ENCODE measurements at regions not wholly inside any gene's neighbourhood (a gene's known extent, or its start where the extent isn't known, plus 50 kb on each side); places are given as distances from the start of the nearest gene placed in this dataset.
A peak's percentile ranks its signal among the peaks of the same experiment; 100 is the strongest.

DNA sequence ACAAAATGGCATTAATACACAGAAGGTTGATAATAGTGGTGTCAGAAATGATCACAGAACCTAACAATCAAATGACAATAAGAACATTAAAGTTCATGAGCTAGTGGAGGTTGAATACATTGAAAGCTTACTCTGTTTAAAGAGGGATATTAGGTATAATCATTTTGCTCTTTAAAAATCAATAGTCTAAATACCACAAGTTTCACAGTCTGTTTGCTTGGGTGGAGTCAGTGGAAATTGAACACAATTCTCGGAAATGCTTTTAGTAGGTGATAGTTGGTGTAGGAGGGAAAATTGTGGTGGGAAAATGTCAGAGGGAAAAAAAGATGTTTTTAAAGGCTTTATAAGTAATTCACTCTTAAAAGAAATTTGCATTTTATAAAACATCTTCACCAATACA, 197.1 kb downstream of the GLUD2 start:
- DNase-seq (ENCODE audit: low spot score in 2 of 2) (no peak), ATAC-seq (no peak)
- Mint-ChIP-seq H3K27ac (no peak overlapping the region), H3K9me3 (peaks cover 0 to 6% of the 10 kb centered on the region in 2 donors), H3K36me3 (no peaks in the 10 kb centered on the region)

GRCh38 chrX:121245763-121246162, 198.4 kb downstream of the GLUD2 start:
- ATAC-seq (no peak), DNase-seq (ENCODE audit: low spot score in 2 of 2) (no peak)
- H3K27ac Mint-ChIP-seq: no peak overlapping the region
- peaks cover 0 to 7% of the 10 kb centered on the region in 2 donors for H3K9me3 Mint-ChIP-seq
- H3K36me3 Mint-ChIP-seq: no peaks in the 10 kb centered on the region

DNA sequence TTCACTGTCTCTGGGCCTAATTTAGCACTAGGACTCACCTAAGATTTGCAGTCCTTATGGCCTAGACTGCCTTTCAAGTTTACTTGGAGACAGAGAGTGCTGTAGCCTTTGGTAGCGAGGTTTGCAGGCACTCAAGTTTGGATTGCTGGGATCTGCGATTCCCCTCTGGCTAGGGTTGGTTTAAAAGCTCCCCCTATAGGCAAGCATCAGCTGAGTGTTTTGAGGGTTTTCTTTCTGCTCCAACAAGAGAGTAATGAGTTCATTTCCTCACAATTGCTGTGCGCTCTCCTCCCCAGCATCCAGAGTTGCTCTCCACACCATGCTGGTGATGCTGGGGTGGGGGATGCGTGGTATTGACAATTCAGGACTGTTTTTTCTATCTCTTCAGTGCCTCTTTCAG, 206.9 kb downstream of the GLUD2 start:
- ATAC-seq (no peak), DNase-seq (ENCODE audit: low spot score in 2 of 2) (no peak)
- H3K27ac Mint-ChIP-seq: no peak overlapping the region
- peaks cover 0 to 5% of the 10 kb centered on the region in 2 donors for H3K9me3 Mint-ChIP-seq
- no peaks in the 10 kb centered on the region for H3K36me3 Mint-ChIP-seq

DNA sequence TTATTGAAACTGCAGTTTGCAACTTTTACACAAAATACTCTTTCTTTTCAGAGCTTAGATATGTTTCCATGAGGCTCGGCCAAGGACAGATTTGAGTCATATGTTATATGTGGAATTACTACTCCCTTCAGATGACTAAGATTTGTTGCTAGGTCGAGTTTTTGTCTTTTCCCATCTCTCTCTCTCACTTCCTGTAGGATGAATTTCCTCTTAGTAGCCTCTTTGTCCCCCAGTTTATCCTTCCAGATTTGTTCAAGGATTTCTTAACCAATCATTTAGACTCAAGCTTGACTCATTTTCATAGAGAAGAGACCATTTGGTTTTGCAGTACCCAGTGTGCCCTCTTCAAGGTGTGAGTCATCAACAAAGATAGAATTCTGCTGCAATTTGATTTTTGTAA, 209.2 kb downstream of the GLUD2 start:
- H3K9me3 Mint-ChIP-seq: no peaks in the 10 kb centered on the region
- ATAC-seq (peak; percentile 34 to 84), DNase-seq (ENCODE audit: low spot score in 2 of 2) (no peak)
- no peaks in the 10 kb centered on the region for H3K36me3 Mint-ChIP-seq
- H3K27ac Mint-ChIP-seq: peak overlapping the region in 1 of 2 donors; percentile 62

DNA sequence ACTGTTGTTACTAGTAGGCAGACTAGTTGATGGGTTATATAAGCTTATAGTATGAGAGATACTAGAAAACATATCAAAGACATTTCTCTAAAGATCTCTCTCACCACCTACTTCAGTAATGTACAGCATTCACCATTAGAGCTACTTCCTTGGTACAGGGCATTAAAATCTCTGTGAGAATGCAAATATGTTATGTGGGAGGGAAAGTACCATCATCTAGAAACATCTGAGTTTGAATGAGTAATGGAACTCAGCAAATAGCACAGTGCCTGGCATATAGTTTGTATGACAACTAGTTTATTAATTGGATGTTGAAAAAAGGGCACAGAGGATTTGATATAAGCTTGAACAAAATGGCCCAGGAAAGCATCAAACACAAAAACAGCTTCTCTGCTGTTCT, 211.1 kb downstream of the GLUD2 start:
- no peak for DNase-seq (ENCODE audit: low spot score in 2 of 2)
- no peaks in the 10 kb centered on the region for H3K9me3 Mint-ChIP-seq
- no peaks in the 10 kb centered on the region for H3K36me3 Mint-ChIP-seq
- no peak overlapping the region for H3K27ac Mint-ChIP-seq
- ATAC-seq: peak in 1 of 2 donors; percentile 53

GRCh38 chrX:121259170-121259569, 211.8 kb downstream of the GLUD2 start:
- H3K36me3 Mint-ChIP-seq: no peaks in the 10 kb centered on the region
- ATAC-seq (no peak), DNase-seq (ENCODE audit: low spot score in 2 of 2) (no peak)
- H3K9me3 Mint-ChIP-seq: no peaks in the 10 kb centered on the region
- H3K27ac Mint-ChIP-seq: no peak overlapping the region

- no peaks in the 10 kb centered on the region for H3K9me3 Mint-ChIP-seq
- H3K36me3 Mint-ChIP-seq: no peaks in the 10 kb centered on the region
- DNase-seq (ENCODE audit: low spot score in 2 of 2) (no peak), ATAC-seq (no peak)
- H3K27ac Mint-ChIP-seq: no peak overlapping the region
These were observed 213.3 kb downstream of the GLUD2 start for GRCh38 chrX:121260596-121261240.

DNA sequence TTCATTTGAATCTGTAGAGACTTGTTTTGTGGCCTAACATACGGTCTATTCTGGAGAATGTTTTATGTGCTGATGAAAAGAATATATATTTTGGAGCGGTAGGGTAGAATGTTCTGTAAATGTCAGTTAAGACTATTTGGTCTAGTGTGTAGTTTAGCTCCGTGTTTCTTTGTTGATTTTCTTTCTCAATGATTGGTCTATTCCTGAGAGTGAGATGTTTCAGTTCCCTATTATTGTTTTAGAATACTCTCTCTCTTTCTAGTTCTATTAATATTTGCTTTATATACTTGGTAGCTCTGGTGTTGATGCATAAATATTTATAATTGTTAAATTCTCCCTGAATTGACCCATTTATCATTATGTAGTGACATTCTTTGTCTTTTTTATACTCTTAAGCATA, 236.5 kb downstream of the GLUD2 start:
- no peak for ATAC-seq
- DNase-seq (ENCODE audit: low spot score in 2 of 2): no peak
- no peak overlapping the region for H3K27ac Mint-ChIP-seq

GRCh38 chrX:121298499-121298898, 251.1 kb downstream of the GLUD2 start:
- H3K27ac Mint-ChIP-seq: no peak overlapping the region
- no peaks in the 10 kb centered on the region for H3K9me3 Mint-ChIP-seq
- H3K36me3 Mint-ChIP-seq: no peaks in the 10 kb centered on the region
- DNase-seq (ENCODE audit: low spot score in 2 of 2) (no peak), ATAC-seq (peak in 1 of 2 donors; percentile 59)

More for the DNA sequence above, 236.5 kb downstream of the GLUD2 start:
- Mint-ChIP-seq H3K9me3 (no peaks in the 10 kb centered on the region), H3K36me3 (no peaks in the 10 kb centered on the region)

GRCh38 chrX:121301356-121301755, 253.9 kb downstream of the GLUD2 start:
- Mint-ChIP-seq H3K9me3 (peaks cover 0 to 6% of the 10 kb centered on the region in 2 donors), H3K27ac (no peak overlapping the region), H3K36me3 (no peaks in the 10 kb centered on the region)
- no peak for DNase-seq (ENCODE audit: low spot score in 2 of 2)
- ATAC-seq: peak; percentile 20 to 95

DNA sequence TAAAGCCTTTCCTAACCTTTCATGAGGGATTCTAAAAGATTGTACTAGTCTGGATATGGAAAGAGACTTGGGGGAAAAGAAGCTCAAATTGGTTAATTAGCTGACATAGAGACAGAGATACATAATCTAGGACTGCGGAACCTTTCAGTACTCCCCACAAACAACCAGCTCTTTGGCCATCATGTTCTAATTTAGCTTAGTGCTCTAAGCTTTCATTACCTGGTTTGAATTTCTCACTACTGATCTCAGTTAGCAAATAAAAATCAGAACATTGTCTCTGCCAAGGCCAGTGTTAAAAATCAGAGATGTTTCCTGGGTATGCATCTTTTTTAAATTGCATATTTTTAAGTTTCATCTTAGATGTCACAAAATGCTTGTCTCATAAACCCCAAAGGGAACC, 254.4 kb downstream of the GLUD2 start:
- H3K27ac Mint-ChIP-seq: no peak overlapping the region
- DNase-seq (ENCODE audit: low spot score in 2 of 2) (no peak), ATAC-seq (no peak)
- peaks cover 0 to 6% of the 10 kb centered on the region in 2 donors for H3K9me3 Mint-ChIP-seq
- H3K36me3 Mint-ChIP-seq: no peaks in the 10 kb centered on the region

DNA sequence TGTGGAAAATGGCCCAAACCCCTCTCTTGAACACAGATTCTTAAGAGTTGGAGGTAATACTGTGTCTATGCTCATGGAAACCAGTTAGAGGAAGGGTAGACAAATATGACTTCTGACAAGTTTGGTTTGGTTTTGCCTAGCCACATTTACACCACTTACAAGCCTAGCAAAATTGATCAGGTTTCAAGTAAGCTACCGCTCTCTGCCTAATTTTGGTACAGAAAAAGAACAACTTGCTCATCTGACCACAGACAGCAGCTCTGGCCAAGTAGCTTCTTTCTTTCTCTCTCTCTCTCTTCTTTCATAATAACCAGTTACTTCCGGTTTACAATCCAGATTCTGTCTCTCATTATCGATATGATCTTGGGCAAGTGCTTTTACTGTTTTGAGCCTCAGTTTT, 260.0 kb downstream of the GLUD2 start:
- Mint-ChIP-seq H3K27ac (peak overlapping the region; percentile 79 to 86), H3K36me3 (no peaks in the 10 kb centered on the region), H3K9me3 (peaks cover 0 to 6% of the 10 kb centered on the region in 2 donors)
- peak in 1 of 2 donors; percentile 3 for DNase-seq (ENCODE audit: low spot score in 2 of 2)
- peak; percentile 51 to 72 for ATAC-seq

DNA sequence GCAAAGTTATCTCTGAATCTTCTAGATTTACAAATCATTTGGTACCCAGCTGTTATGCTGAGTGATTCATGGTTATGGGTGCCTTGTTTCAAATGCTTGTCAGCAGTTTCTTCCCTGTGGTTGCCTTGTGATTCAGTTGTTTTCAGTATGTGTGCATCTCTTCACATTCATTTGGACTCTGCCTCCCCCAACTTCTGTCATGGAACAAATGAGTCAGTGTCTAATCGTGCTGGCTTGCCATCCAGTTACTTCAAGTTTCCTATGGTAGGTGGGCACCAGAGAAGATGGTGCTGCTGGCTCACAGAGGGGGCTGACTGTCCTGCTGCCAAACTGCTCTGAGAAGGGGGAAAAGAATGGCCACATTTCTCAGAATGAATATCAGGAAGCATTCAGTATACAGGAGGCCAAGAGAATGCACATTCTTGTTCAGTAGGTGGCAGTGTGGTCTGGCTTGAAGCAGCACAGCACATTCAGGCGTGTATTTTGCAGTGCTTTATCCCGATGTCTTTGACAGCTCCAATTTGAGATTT, 260.9 kb downstream of the GLUD2 start:
- Mint-ChIP-seq H3K9me3 (peaks cover 0 to 6% of the 10 kb centered on the region in 2 donors), H3K36me3 (no peaks in the 10 kb centered on the region), H3K27ac (peak overlapping the region; percentile 79 to 86)
- peak; percentile 49 to 60 for DNase-seq (ENCODE audit: low spot score in 2 of 2)
- ATAC-seq: peak; percentile 85 to 87

DNA sequence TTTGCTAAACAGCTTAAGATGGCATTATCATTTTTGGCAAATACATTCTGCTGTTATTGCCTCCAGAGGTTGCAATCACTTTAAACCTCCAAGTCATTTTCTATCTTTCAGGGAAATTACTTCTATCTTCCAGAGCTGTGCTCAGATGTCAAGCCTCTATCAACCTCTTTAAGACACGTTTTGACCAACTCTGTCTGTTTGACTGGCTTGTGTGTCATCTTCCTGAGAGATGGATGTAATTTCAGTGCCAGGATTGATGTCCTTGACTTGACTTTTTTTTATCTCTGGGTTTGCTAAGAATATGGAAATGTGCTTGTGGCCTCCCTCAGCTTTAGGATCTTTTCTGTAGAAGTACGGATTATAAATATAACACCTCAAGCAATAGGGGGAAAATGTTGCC, 263.4 kb downstream of the GLUD2 start:
- Mint-ChIP-seq H3K9me3 (no peaks in the 10 kb centered on the region), H3K27ac (no peak overlapping the region), H3K36me3 (no peaks in the 10 kb centered on the region)
- no peak for DNase-seq (ENCODE audit: low spot score in 2 of 2)
- ATAC-seq: no peak

DNA sequence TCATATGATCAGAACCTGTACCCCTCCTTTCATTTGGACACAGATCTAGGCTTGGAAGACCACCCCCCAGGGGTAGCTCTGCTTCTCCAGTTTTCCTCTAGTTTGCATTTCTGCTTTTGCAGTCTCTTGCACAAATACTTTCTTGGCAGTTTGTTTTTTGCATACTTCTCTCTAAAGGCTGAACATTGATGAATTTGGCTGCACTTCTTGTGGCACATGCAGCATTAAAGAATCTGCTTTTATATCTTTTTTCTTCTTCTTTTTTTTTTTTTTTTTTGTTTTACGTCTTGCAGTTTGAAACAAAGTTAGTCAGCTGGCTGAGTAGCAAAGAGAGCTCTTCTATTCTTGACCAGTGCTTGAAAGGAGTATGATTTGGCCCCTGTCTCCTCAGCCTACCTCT, 273.0 kb downstream of the GLUD2 start:
- Mint-ChIP-seq H3K9me3 (no peaks in the 10 kb centered on the region), H3K27ac (no peak overlapping the region), H3K36me3 (no peaks in the 10 kb centered on the region)
- no peak for DNase-seq (ENCODE audit: low spot score in 2 of 2)
- ATAC-seq: no peak

- Mint-ChIP-seq H3K9me3 (no peaks in the 10 kb centered on the region), H3K36me3 (no peaks in the 10 kb centered on the region), H3K27ac (no peak overlapping the region)
- DNase-seq (ENCODE audit: low spot score in 2 of 2): no peak
- no peak for ATAC-seq
These were observed 274.7 kb downstream of the GLUD2 start for GRCh38 chrX:121322159-121322558.

DNA sequence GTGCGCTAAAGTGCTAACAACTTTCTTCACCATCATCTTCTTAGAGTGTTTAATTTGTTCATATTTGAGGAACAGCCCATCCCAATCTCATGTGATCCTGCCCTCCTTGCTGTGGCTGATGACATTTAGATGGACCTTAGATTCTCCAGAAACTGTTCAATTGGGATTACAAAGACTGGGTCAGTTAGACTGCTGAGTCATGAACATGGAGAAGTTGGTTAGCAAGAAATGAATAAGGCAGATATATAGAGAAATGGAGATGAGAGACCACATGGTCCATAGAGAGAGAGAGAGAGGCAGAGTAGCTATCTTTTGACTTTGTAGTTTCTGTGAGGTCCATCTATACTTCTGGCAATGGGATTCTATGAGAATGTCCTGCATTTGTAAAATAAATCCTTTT, 275.9 kb downstream of the GLUD2 start:
- Mint-ChIP-seq H3K27ac (no peak overlapping the region), H3K9me3 (no peaks in the 10 kb centered on the region), H3K36me3 (no peaks in the 10 kb centered on the region)
- ATAC-seq (no peak), DNase-seq (ENCODE audit: low spot score in 2 of 2) (no peak)

DNA sequence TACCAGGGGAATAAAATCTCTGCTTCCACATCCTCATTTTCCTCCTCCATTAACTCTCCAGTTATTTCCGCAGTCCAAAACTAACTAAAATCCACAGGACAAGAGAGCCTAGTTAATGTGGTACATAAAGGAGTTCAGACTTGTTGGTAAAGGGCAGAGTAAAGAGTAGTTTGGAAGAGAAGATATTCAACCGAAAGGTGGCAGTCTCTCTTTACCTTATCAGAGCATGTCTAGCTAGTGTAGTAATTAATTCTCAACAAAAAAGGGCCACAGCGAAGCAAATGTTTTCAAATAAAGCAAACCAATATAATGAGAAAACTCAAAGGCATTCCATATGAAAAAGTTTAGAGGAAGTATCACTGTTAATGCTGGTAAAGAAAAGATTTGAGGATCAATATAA, 286.5 kb downstream of the GLUD2 start:
- Mint-ChIP-seq H3K9me3 (no peaks in the 10 kb centered on the region), H3K27ac (no peak overlapping the region), H3K36me3 (no peaks in the 10 kb centered on the region)
- DNase-seq (ENCODE audit: low spot score in 2 of 2) (no peak), ATAC-seq (no peak)

Measured in activated naive CD4-positive, alpha-beta T cell treated with anti-CD3 and anti-CD28 coated beads, Interleukin-2, amount 50 U/mL, for 72 hours (primary cell).